ENCODE measurements at regions not wholly inside any gene's neighbourhood (a gene's known extent, or its start where the extent isn't known, plus 50 kb on each side); places are given as distances from the start of the nearest gene placed in this dataset.

DNA sequence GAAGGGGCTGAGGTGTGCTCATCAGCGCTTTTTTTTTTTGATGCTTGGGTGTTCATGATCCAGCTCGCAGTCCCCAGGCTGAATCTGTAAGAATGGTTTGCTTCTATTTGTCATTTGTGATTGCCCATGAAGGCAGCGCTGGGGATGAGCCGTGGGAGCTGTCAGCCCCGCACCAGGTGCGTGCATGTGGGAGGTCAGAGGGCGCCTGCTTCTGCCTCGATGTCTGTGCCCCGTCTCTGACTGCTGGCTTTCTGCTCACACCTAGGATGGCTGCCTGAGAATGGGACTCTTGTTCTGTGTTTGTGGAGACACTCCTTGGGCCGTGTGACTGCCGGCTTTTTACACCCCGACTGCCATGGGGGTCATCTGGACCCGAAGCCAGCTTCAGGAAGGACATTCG is 141.2 kb upstream of the RTL1 start:
- TF ChIP-seq, protein P1, sequence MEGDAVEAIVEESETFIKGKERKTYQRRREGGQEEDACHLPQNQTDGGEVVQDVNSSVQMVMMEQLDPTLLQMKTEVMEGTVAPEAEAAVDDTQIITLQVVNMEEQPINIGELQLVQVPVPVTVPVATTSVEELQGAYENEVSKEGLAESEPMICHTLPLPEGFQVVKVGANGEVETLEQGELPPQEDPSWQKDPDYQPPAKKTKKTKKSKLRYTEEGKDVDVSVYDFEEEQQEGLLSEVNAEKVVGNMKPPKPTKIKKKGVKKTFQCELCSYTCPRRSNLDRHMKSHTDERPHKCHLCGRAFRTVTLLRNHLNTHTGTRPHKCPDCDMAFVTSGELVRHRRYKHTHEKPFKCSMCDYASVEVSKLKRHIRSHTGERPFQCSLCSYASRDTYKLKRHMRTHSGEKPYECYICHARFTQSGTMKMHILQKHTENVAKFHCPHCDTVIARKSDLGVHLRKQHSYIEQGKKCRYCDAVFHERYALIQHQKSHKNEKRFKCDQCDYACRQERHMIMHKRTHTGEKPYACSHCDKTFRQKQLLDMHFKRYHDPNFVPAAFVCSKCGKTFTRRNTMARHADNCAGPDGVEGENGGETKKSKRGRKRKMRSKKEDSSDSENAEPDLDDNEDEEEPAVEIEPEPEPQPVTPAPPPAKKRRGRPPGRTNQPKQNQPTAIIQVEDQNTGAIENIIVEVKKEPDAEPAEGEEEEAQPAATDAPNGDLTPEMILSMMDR (IDR thresholded peaks at IDR 0.05; ENCODE audit: extremely low read depth in 1 of 2, insufficient read depth in 1 of 2, low read depth in 1 of 2, low read length in 2 of 2) = no peak
- no peak for TF ChIP-seq JUN (IDR thresholded peaks at IDR 0.05; ENCODE audit: borderline replicate concordance, insufficient read depth, insufficient read length, low read depth)
- no peak for TF ChIP-seq POLR2A (IDR thresholded peaks at IDR 0.05; ENCODE audit: low read depth, low read length)
- TF ChIP-seq, protein P2, sequence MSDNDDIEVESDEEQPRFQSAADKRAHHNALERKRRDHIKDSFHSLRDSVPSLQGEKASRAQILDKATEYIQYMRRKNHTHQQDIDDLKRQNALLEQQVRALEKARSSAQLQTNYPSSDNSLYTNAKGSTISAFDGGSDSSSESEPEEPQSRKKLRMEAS (IDR thresholded peaks at IDR 0.05; ENCODE audit: insufficient read depth, insufficient read length) = no peak
- no peak for TF ChIP-seq FOS (IDR thresholded peaks at IDR 0.05; ENCODE audit: borderline replicate concordance, insufficient read depth, low read length)
- no peak for TF ChIP-seq GATA2 (IDR thresholded peaks at IDR 0.05; ENCODE audit: insufficient read depth, insufficient read length, low read depth, low read length)
- TF ChIP-seq EZH2 (IDR thresholded peaks at IDR 0.05; ENCODE audit: borderline replicate concordance, low read depth, low read length, severe bottlenecking) = no peak
- no peak for TF ChIP-seq POLR2AphosphoS5 (IDR thresholded peaks at IDR 0.05; ENCODE audit: insufficient read depth, low read depth, low read length)
- no peak for TF ChIP-seq MYC (IDR thresholded peaks at IDR 0.05; ENCODE audit: low read depth, low read length)
- H3K27me3 ChIP-seq (ENCODE audit: control insufficient read depth in 2 of 2, insufficient read depth in 2 of 2, low read length in 2 of 2) = no peaks in the 10 kb centered on the region
- ChIA-PET CTCF (no interaction called here), POLR2A (no interaction called here)
- no peaks in the 10 kb centered on the region for H4K20me1 ChIP-seq (replicated peaks; ENCODE audit: control insufficient read depth, extremely low read depth, insufficient read depth, low read length)
- FAIRE-seq (no peak), DNase-seq (ENCODE audit: low read depth, low spot score) (no peak)
- H3K4me1 ChIP-seq (ENCODE audit: control insufficient read depth, extremely low read depth, insufficient read depth, low read length) = no peaks in the 10 kb centered on the region
- no peaks in the 10 kb centered on the region for H3K9me3 ChIP-seq (replicated peaks; ENCODE audit: control insufficient read depth, insufficient read depth, low read length)
- dilution Hi-C loops (cut with MboI; ENCODE audit: extremely low pct_ligation_motif_present, low sequenced_read_pairs) = no loop called here
- BruUV-seq (replicated peaks) = no TSS peak
- no peak overlapping the region for H3K27ac ChIP-seq (ENCODE audit: insufficient read depth, low read depth, low read length)
- intact Hi-C loops (cut with micrococcal nuclease) = no loop called here
- H3K36me3 ChIP-seq (ENCODE audit: control insufficient read depth in 2 of 2, extremely low read depth in 1 of 2, insufficient read depth in 2 of 2, low read length in 2 of 2) = peaks cover 0 to 25% of the 10 kb centered on the region in 2 experiments
- no peak overlapping the region for H3K4me2 ChIP-seq (ENCODE audit: insufficient read depth, low read length)
- no peaks in the 10 kb centered on the region for H3K79me2 ChIP-seq (ENCODE audit: control insufficient read depth, insufficient read depth, low read length)
- H3K9ac ChIP-seq (replicated peaks; ENCODE audit: extremely low read depth, insufficient read depth, low read length) = no peak overlapping the region
- H2AFZ ChIP-seq (ENCODE audit: low read depth, low read length) = no peak overlapping the region
- H3K4me3 ChIP-seq (replicated peaks in 1 of 3; ENCODE audit: insufficient read depth in 1 of 3, low read depth in 1 of 3, low read length in 3 of 3) = no peak overlapping the region
- no peaks in the 10 kb centered on the region for H3K9me1 ChIP-seq (replicated peaks; ENCODE audit: control insufficient read depth, extremely low read depth, insufficient read depth, low read length)

Measured in endothelial cell of umbilical vein (primary cell).